ENCODE measurements at regions not wholly inside any gene's neighbourhood (a gene's known extent, or its start where the extent isn't known, plus 50 kb on each side); places are given as distances from the start of the nearest gene placed in this dataset.

DNA sequence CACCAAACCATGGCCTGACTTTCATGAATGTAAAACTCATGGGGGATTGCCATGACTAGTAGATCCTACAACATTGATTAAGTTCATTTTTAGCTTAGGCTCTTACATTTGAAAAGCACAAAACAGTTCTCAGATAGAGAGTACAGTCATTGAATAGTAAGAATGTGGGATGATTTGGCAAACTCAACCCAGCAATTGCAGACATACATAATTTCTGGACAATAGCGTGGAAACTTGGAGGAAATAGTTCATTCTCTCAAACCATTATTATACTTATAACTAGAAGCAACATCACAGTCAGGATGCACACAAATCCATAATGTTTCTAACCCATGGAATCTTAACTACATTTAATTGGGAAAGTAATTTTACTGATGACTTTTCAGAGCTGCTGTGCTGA lies 598.2 kb downstream of the LMO4 start:
- Histone ChIP-seq H3K9me3 (ENCODE audit: control insufficient read depth in 1 of 2, insufficient read depth in 1 of 2, low read length in 2 of 2) (no peaks in the 10 kb centered on the region), H3K27me3 (ENCODE audit: control insufficient read depth in 1 of 2, insufficient read depth in 2 of 2, low read length in 2 of 2) (no peaks in the 10 kb centered on the region), H3K4me3 (ENCODE audit: low read length) (no peak overlapping the region), H3K27ac (ENCODE audit: low read depth in 1 of 2, low read length in 2 of 2) (no peak overlapping the region), H3K36me3 (ENCODE audit: insufficient read depth, low read length) (no peaks in the 10 kb centered on the region), H3K4me1 (ENCODE audit: insufficient read depth, low read length) (no peaks in the 10 kb centered on the region)
- Mint-ChIP-seq H3K27me3 (no peaks in the 10 kb centered on the region), H3K4me3 (no peak overlapping the region), H3K36me3 (ENCODE audit: low read depth) (no peaks in the 10 kb centered on the region), H3K9me3 (peaks cover 13% of the 10 kb centered on the region), H3K27ac (no peak overlapping the region), H3K4me1 (ENCODE audit: low read depth) (no peaks in the 10 kb centered on the region)
- TF ChIP-seq, protein P1, sequence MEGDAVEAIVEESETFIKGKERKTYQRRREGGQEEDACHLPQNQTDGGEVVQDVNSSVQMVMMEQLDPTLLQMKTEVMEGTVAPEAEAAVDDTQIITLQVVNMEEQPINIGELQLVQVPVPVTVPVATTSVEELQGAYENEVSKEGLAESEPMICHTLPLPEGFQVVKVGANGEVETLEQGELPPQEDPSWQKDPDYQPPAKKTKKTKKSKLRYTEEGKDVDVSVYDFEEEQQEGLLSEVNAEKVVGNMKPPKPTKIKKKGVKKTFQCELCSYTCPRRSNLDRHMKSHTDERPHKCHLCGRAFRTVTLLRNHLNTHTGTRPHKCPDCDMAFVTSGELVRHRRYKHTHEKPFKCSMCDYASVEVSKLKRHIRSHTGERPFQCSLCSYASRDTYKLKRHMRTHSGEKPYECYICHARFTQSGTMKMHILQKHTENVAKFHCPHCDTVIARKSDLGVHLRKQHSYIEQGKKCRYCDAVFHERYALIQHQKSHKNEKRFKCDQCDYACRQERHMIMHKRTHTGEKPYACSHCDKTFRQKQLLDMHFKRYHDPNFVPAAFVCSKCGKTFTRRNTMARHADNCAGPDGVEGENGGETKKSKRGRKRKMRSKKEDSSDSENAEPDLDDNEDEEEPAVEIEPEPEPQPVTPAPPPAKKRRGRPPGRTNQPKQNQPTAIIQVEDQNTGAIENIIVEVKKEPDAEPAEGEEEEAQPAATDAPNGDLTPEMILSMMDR (IDR thresholded peaks at IDR 0.05), result no peak
- DNase-seq (no peak), ATAC-seq (ENCODE audit: poor library complexity) (no peak)
- POLR2A ChIA-PET, result no interaction called here
- intact Hi-C loops (cut with DNase I, micrococcal nuclease), result no loop called here
- CTCF ChIA-PET, result no interaction called here

DNA sequence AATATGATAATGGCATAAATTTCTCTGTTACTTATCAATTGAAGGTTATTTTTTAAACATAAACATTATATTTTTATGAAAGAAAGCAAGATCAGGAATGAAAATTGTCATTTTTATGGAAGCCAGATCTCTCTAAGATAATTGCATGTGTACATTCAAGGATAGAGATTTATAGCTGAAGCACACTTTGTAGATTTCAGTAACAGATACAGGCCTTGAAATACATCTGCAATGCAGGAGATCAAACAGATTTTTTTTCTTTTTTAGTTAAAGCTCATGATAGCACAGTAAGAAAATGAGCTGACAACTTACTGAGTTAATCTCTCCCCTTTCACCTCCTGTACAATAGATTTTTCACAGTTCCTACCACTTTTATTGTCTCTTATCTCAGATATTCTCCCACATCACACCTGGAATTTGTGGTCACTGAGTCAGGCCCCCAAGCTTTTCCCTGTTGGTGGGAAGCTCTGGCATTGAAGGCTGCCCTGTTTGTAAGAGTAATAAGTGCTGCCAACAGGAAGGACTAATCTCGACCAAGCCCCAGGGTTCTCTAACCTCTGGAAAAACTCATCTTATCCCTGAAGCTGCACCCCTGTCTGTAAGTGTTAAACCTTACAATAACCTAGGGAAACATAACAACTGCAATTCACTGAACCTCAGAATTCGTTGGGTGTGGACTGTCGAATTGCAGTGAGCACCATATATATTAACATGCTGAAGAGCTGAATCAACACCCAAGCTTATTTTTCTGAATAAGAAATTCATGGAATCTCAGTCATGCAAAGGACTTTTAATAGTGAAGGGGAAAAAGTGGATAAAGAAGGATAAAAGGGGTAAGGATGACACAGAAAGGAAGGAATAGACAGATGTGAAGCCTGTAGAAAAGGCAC lies 599.0 kb downstream of the LMO4 start:
- no peaks in the 10 kb centered on the region for H3K36me3 Mint-ChIP-seq (ENCODE audit: low read depth)

DNA sequence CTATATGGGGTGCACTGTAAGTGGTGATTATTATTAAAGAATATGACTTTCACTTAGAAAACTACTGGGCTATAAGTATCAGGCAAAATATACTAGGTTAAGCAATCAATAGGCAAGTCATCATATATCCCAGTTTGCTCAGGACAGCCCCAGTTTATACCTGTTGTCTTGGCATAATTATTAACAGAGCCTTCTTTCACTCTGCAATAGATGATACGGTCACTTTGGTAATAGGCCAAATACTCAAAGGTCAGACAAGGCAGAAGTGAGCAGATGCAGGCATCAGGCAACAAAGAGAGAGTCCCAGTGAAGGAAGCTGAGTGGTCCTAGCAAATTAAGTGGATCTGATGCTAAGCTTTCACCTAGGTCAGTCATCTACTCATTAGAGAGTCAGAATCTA lies 599.9 kb downstream of the LMO4 start:
- intact Hi-C loops (cut with DNase I, micrococcal nuclease), result no loop called here
- Histone ChIP-seq H3K9me3 (ENCODE audit: control insufficient read depth in 1 of 2, insufficient read depth in 1 of 2, low read length in 2 of 2) (peaks cover 0 to 4% of the 10 kb centered on the region in 2 experiments), H3K4me1 (ENCODE audit: insufficient read depth, low read length) (no peaks in the 10 kb centered on the region), H3K36me3 (ENCODE audit: insufficient read depth, low read length) (no peaks in the 10 kb centered on the region), H3K27me3 (ENCODE audit: control insufficient read depth in 1 of 2, insufficient read depth in 2 of 2, low read length in 2 of 2) (no peaks in the 10 kb centered on the region), H3K4me3 (ENCODE audit: low read length) (no peak overlapping the region), H3K27ac (ENCODE audit: low read depth in 1 of 2, low read length in 2 of 2) (no peak overlapping the region)
- POLR2A ChIA-PET, result no interaction called here
- ATAC-seq (ENCODE audit: poor library complexity) (no peak), DNase-seq (no peak)
- Mint-ChIP-seq H3K4me3 (no peak overlapping the region), H3K4me1 (ENCODE audit: low read depth) (no peaks in the 10 kb centered on the region), H3K36me3 (ENCODE audit: low read depth) (no peaks in the 10 kb centered on the region), H3K27me3 (no peaks in the 10 kb centered on the region), H3K9me3 (peaks cover 13% of the 10 kb centered on the region), H3K27ac (no peak overlapping the region)
- TF ChIP-seq, protein P1 (IDR thresholded peaks at IDR 0.05), result no peak
- CTCF ChIA-PET, result no interaction called here

More for the DNA sequence above, 599.0 kb downstream of the LMO4 start:
- H3K4me1 ChIP-seq (ENCODE audit: insufficient read depth, low read length), result no peaks in the 10 kb centered on the region
- H3K36me3 ChIP-seq (ENCODE audit: insufficient read depth, low read length), result no peaks in the 10 kb centered on the region
- intact Hi-C loops (cut with DNase I, micrococcal nuclease), result no loop called here
- CTCF ChIA-PET, result no interaction called here
- H3K9me3 Mint-ChIP-seq, result peaks cover 13% of the 10 kb centered on the region
- H3K27me3 ChIP-seq (ENCODE audit: control insufficient read depth in 1 of 2, insufficient read depth in 2 of 2, low read length in 2 of 2), result no peaks in the 10 kb centered on the region
- H3K4me3 ChIP-seq (ENCODE audit: low read length), result no peak overlapping the region
- H3K4me3 Mint-ChIP-seq, result no peak overlapping the region
- no peaks in the 10 kb centered on the region for H3K27me3 Mint-ChIP-seq
- DNase-seq, result no peak
- no peaks in the 10 kb centered on the region for H3K4me1 Mint-ChIP-seq (ENCODE audit: low read depth)
- TF ChIP-seq, protein P1 (IDR thresholded peaks at IDR 0.05), result no peak
- POLR2A ChIA-PET, result no interaction called here
- no peak for ATAC-seq (ENCODE audit: poor library complexity)
- no peak overlapping the region for H3K27ac Mint-ChIP-seq
- H3K27ac ChIP-seq (ENCODE audit: low read depth in 1 of 2, low read length in 2 of 2), result no peak overlapping the region
- H3K9me3 ChIP-seq (ENCODE audit: control insufficient read depth in 1 of 2, insufficient read depth in 1 of 2, low read length in 2 of 2), result no peaks in the 10 kb centered on the region

All from CD4-positive, alpha-beta T cell (primary cell).